Colonic mucosa (tissue), 4 donors: ENCODE measurements at regions not wholly inside any gene's neighbourhood (a gene's known extent, or its start where the extent isn't known, plus 50 kb on each side); places are given as distances from the start of the nearest gene placed in this dataset.

Experiments used
- DNase-seq: peaks from one replicate; pipeline ENCODE4 v3.0.0-alpha.2; 2020
- H3K27ac ChIP-seq: fragments of 200-600 bp; one replicate; pipeline ENCODE4 v1.8.0; 2021
- H3K27me3 ChIP-seq: fragments of 200-600 bp; one replicate; pipeline ENCODE4 v1.8.0; 2021
- H3K36me3 ChIP-seq: fragments of 200-600 bp; one replicate; pipeline ENCODE4 v1.8.0; 2021
- H3K4me1 ChIP-seq: fragments of 200-600 bp; one replicate; pipeline ENCODE4 v1.8.0; 2021; ENCODE audit warnings: mild to moderate bottlenecking
- H3K4me3 ChIP-seq: fragments of 200-600 bp; one replicate; pipeline ENCODE4 v1.8.0; 2021
- H3K9ac ChIP-seq, 2 donors: one replicate each; pipeline ENCODE4 v1.7.0; 2013; ENCODE audit warnings: control low read depth in 2 of 2, low read depth in 2 of 2, low read length in 2 of 2
- H3K9me3 ChIP-seq: fragments of 200-600 bp; one replicate; pipeline ENCODE4 v1.8.0; 2021
- CTCF ChIP-seq: fragments of 200-600 bp; IDR thresholded peaks from one replicate; pipeline ENCODE4 v1.8.0; 2022; ENCODE audit warnings: antibody characterized with exemption, mild to moderate bottlenecking
- intact Hi-C: fragments of 100-400 bp; cut with DNase I; formaldehyde crosslinking; loops from one replicate; pipeline ENCODE4 v1.14.1; 2022
- donor health status: healthy.
- donor health status: DM: no; HTN: no; CAD: no.
- donor health status: DM: no; HTN: no; CAD: no.

- H3K27me3 ChIP-seq, result no peaks in the 10 kb centered on the region
- H3K4me3 ChIP-seq, result no peak overlapping the region
- no peak for DNase-seq
- H3K4me1 ChIP-seq, result no peaks in the 10 kb centered on the region
- H3K9ac ChIP-seq, result no peak overlapping the region
- no peak for TF ChIP-seq CTCF
- no peaks in the 10 kb centered on the region for H3K36me3 ChIP-seq
- no peaks in the 10 kb centered on the region for H3K9me3 ChIP-seq
- H3K27ac ChIP-seq, result no peak overlapping the region
- intact Hi-C loops, result no loop called here
Measured at GRCh38 chr20:10781526-10781925, 107.7 kb upstream of the JAG1 start.

GRCh38 chr20:10783707-10784553 is 110.1 kb upstream of the JAG1 start:
- no peak overlapping the region for H3K9ac ChIP-seq
- H3K27ac ChIP-seq, result no peak overlapping the region
- H3K27me3 ChIP-seq, result no peaks in the 10 kb centered on the region
- H3K4me1 ChIP-seq, result no peaks in the 10 kb centered on the region
- no peaks in the 10 kb centered on the region for H3K36me3 ChIP-seq
- no peak overlapping the region for H3K4me3 ChIP-seq
- no peak for DNase-seq
- intact Hi-C loops, result no loop called here
- no peak for TF ChIP-seq CTCF
- H3K9me3 ChIP-seq, result no peaks in the 10 kb centered on the region

- no peak overlapping the region for H3K9ac ChIP-seq
- TF ChIP-seq CTCF, result no peak
- intact Hi-C loops, result no loop called here
- H3K36me3 ChIP-seq, result no peaks in the 10 kb centered on the region
- H3K4me1 ChIP-seq, result no peaks in the 10 kb centered on the region
- no peaks in the 10 kb centered on the region for H3K9me3 ChIP-seq
- H3K27ac ChIP-seq, result no peak overlapping the region
- no peaks in the 10 kb centered on the region for H3K27me3 ChIP-seq
- no peak overlapping the region for H3K4me3 ChIP-seq
- no peak for DNase-seq
Measured at GRCh38 chr20:10784554-10785183, 110.9 kb upstream of the JAG1 start.

GRCh38 chr20:10786678-10787077 is 112.9 kb upstream of the JAG1 start:
- TF ChIP-seq CTCF, result no peak
- no peaks in the 10 kb centered on the region for H3K27me3 ChIP-seq
- H3K36me3 ChIP-seq, result no peaks in the 10 kb centered on the region
- H3K4me3 ChIP-seq, result no peak overlapping the region
- H3K4me1 ChIP-seq, result no peaks in the 10 kb centered on the region
- no peak overlapping the region for H3K9ac ChIP-seq
- intact Hi-C loops, result no loop called here
- H3K9me3 ChIP-seq, result no peaks in the 10 kb centered on the region
- DNase-seq, result no peak
- H3K27ac ChIP-seq, result no peak overlapping the region

GRCh38 chr20:10788055-10788454 is 114.3 kb upstream of the JAG1 start:
- Histone ChIP-seq H3K9ac (no peak overlapping the region), H3K27me3 (no peaks in the 10 kb centered on the region), H3K4me3 (no peak overlapping the region), H3K36me3 (no peaks in the 10 kb centered on the region), H3K9me3 (no peaks in the 10 kb centered on the region), H3K4me1 (no peaks in the 10 kb centered on the region), H3K27ac (no peak overlapping the region)
- intact Hi-C loops, result no loop called here
- TF ChIP-seq CTCF, result no peak
- no peak for DNase-seq
